M059J (cell line): ENCODE measurements at regions not wholly inside any gene's neighbourhood (a gene's known extent, or its start where the extent isn't known, plus 50 kb on each side); places are given as distances from the start of the nearest gene placed in this dataset.
"Not testable (repeated sequence)": the region's sequence is repeated elsewhere in the genome, so short reads cannot be mapped to it uniquely, and the experiment has no call there.

ENCODE experiments used
- DNase-seq: peaks from one replicate; pipeline ENCODE4 v3.0.0-alpha.2; 2012; ENCODE audit warnings: low read depth

DNA sequence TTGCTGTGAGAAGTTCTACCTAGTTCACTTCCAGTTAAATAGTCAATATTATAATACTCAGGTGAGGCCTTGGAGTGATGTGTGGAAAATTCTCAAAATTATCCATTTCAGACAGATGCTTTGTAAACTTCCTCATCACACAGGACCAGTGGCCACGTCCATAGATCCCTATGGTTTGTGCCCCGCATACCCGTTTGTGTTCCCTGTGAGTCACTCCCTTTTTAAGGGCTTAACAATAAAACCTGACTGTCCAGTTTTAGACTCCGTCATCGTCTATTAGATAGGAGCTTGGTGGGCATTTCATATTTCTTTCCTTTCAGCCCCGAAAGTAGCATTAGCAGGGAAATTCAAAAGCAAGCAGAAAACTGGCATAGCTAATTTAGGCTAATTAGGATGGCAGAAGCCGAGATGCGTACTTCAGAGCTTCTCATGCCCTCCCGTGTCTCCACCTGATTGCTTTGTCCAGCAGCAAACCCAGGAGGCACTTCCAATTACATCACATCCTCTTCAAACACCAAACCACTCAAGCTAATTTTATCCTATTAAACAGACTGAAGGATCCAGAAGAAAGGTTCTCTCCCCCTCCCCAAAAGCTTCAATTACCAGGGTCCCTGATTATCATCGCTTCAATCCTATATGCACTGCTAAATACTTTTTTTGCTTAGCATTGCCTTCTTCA is 186.6 kb upstream of the OTX2 start:
- DNase-seq: no peak

DNA sequence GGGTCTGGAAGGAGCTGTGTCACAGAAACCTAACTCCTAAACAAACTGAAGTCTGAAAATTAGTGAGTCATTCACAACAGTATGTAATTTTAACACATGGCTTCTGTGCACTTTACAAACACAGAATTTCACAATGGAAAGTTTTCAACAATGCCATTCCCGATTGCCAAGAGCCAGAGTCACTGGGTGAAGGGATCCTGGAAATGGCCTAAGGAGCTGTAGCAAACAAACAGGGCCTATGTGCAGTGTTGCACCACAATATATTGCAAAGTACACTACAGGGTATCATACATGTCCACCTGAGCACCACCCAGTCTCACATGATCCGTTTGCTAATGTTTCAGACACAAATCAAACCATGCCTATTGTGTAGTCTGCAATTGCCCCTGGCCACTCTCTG is 184.7 kb upstream of the OTX2 start:
- DNase-seq: no peak

DNA sequence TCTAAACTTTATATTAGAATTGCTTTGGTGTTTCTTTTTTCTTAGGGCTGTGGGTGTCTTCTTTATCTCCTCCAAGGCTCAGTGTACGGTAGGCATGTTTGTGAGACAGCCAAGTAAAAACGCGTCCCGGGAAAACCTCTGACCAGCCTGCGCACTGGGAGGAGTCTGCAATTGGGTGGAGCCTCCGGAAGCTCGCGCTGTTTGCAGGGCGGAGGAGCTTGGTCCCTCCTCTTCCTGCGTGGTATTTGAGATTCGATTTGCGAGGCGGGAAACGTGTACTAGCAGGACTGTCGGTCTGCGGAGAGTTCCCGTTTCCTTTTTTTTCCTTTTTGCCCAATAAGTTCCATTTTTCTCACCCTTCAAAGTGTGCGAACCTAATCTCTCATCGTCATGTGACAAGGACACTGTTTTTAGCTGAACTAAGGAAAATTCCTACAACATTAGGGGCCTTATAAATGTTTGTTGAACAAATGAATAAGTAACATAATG is 182.1 kb upstream of the OTX2 start:
- no peak for DNase-seq

DNA sequence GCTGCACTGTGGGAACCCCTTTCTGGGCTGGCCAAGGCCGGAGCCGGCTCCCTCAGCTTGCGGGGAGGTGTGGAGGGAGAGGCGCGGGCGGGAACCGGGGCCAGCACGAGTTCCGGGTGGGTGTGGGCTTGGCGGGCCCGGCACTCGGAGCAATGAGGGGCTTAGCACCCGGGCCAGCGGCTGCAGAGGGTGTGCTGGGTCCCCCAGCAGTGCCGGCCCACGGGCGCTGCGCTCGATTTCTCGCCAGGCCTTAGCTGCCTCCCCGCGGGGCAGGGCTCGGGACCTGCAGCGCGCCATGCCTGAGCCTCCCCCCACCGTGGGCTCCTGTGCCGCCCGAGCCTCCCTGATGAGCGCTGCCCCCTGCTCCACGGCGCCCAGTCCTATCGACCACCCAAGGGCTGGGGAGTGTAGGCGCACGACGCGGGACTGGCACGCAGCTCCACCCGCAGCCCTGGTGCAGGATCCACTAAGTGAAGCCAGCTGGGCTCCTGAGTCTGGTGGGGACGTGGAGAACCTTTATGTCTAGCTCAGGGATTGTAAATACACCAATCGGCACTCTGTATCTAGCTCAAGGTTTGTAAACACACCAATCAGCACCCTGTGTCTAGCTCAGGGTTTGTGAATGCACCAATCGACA is 180.8 kb upstream of the OTX2 start:
- not testable (repeated sequence) for DNase-seq

- DNase-seq: peak; percentile 1
Observed at GRCh38 chr14:56989359-56989758, 179.1 kb upstream of the OTX2 start.

- no peak for DNase-seq
Observed at GRCh38 chr14:56979936-56980335, 169.7 kb upstream of the OTX2 start.

GRCh38 chr14:56976211-56976610 is 165.9 kb upstream of the OTX2 start:
- DNase-seq: no peak

GRCh38 chr14:56975521-56975920 is 165.2 kb upstream of the OTX2 start:
- no peak for DNase-seq

DNA sequence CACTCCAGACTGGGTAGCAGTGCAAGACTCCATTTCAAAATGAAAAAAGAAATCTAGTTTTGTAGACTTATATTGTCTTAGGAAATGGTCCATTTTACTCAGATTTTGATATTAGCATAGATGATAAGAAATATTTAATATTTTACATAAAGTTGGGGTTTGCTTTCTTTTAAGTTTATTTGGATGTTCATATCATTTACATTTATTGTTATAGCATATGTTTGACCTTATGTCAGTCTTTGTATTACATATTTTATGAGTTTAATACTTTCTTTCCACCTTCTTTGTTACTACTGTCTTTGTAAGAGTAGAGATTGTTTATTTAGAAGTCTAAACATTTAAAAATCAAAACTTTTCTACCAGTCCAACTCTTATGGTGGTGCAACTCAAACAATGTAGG is 162.7 kb upstream of the OTX2 start:
- no peak for DNase-seq

DNA sequence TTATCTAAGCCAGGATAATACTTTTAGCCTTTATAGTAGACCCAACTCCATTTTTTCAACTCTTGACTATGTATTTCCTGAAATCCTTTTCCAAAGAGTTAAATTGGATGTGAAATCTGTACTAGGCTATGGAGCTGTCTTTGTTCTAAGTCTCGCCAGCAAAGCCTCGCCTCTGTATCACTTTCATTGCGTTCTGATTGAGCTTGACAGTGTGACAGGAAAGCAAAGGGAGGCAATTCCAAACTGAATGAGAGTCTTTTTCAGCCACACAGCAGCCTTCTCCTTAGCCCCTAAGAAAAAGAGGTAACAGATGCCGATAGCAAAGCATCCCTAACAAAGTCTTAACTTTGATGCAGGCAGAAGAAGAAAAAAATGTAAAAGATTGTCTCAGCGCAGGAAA is 154.6 kb upstream of the OTX2 start:
- DNase-seq: no peak

- no peak for DNase-seq
Observed at GRCh38 chr14:56963381-56963780, 153.1 kb upstream of the OTX2 start.

DNA sequence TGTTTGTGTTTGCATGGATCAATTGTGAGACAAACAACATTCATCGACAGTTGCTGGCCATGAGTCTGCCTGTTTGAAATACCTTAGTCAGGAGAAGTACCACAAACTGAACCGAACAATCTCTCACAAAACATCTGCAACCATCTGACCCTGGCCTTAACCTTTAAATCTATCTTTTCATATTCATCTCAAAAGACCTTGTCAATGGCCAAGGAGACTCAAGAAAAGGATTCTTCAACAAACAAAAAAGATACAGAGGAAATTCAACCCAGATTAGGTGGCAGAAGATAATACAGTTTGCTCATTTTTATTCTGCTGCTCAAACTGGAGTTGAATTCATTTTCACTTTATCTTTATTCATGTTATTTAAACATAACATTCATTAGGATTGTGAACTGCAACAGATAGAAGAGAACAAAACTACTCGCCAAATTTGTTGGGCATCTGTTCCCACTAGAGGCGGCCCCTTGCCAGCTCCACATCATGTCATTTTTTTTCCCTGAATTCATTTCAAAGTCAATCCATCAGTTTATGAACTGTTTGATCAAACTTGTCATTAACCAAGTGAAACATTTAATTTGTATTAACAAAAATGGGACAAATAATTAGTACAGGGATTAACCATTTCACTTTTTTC is 152.3 kb upstream of the OTX2 start:
- no peak for DNase-seq

- DNase-seq: no peak
Observed at GRCh38 chr14:56959869-56960268, 149.6 kb upstream of the OTX2 start.

DNA sequence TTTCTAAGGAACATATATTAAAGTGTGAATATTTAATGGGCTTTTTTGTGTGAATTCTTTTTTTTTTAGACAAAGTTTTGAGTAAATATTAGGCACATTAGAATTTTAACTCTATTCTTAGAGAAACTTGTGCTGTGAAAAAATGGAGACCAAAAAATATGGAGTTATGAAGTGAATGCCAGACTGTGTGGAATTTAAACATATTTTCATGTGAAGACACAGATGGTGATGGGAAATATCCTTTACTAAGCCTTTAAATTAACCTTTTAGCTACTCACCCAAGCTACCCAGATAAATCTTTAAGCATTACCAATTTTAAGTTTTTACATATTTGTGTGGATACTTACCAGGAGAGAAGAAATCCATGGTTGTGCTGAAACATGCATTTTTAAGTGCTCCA is 148.8 kb upstream of the OTX2 start:
- no peak for DNase-seq

DNA sequence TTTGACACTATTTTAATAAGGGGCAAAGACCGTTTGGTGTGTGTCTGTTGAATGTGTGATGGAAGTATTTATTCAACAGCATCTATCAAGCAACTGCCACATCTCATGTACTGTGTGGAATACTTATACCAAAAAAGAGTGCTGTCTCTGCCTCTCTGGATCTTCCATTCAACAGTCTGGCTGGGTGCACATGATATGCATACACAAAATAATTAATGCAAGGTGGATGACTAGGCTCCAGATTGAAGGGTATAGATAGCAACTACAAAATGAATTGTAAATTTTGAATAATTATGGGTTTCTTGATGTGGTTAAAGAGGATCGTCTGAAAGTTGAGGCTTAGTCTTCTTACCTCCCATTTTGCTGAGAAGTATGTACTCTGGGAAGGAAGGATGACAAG is 145.9 kb upstream of the OTX2 start:
- no peak for DNase-seq

- DNase-seq: no peak
Observed at GRCh38 chr14:56955745-56956144, 145.5 kb upstream of the OTX2 start.

DNA sequence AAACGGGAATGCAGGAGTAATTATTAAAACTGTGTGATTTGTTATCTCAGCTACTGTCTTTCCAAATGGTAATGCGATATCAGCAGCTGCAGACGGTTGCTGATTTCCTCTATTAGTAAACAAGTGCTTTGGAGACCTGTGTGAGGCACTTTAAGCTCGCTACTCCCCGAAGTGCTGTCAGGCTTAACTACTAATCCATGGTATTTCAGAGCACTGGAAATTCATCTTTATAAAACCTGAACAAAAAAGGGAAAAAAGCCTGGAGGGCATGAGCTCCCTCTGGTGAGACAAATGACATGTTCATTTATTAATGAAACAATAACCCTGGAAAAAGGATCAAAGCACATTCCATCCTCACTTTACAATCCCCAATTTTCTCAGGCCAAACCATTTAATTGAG is 143.6 kb upstream of the OTX2 start:
- no peak for DNase-seq

DNA sequence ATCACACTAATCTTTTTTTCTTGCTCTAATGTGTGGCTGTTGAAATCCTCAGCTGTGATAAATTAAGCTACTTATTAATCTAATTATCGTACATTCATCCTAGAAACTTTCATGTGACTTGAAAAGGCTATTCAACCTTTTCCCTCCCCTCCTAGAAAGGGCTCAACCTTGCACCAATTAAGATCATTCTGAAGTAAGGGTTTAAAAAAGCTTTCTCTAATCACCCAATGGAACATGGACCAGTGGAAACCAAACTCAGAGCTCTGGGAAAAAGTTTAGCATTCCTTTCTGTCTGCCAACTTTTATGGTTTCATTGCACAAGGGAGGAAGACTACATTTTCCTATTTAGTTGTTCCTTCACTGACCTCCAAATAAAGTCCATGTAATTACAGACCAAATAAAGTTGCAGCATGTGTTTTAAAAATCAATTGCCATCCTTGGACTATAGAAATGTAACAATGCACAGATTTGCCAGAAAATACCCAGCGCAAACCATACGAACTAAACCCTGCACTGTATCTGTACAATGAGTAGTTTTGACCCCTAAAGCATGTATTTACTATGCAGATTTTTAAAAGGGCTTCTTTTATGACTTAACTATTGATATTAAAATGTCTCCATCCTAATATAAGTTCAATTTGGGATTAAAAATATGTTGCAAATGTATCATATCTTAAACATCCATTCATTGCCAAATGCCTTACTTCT is 142.6 kb upstream of the OTX2 start:
- no peak for DNase-seq

GRCh38 chr14:56949828-56950227 is 139.5 kb upstream of the OTX2 start:
- peak; percentile 1 for DNase-seq

DNA sequence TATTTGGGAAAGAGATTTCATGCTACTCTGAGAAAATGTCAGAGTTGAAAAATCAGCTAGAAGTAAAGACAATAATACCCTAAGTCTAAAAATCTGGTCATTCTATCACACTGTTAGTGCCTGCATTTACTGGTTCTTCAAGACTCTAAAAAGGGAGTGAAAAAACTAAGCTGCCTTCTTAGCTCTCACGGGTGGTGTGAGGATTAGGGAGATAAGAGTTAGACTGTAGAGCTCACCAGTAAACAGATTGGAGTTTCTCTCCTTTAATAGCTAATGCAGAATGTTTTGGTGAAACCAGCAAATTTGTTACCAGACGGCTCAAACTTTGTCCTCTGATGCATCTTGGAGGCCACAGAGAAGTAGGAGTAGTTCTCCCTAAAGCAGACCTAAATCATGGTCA is 135.0 kb upstream of the OTX2 start:
- no peak for DNase-seq

GRCh38 chr14:56944397-56944796 is 134.1 kb upstream of the OTX2 start:
- DNase-seq: no peak

GRCh38 chr14:56933446-56933845 is 123.2 kb upstream of the OTX2 start:
- no peak for DNase-seq
